ENCODE measurements at regions not wholly inside any gene's neighbourhood (a gene's known extent, or its start where the extent isn't known, plus 50 kb on each side); places are given as distances from the start of the nearest gene placed in this dataset.

GRCh38 chr3:178949896-178950295 is 121.7 kb downstream of the ZMAT3 start:
- TF ChIP-seq CTCF (IDR thresholded peaks at IDR 0.05) (no peak), POLR2A (IDR thresholded peaks at IDR 0.05) (no peak)

Data from testis (tissue), 2 donors.